BE2C (cell line): ENCODE measurements at regions not wholly inside any gene's neighbourhood (a gene's known extent, or its start where the extent isn't known, plus 50 kb on each side); places are given as distances from the start of the nearest gene placed in this dataset.
"Not testable (repeated sequence)": the region's sequence is repeated elsewhere in the genome, so short reads cannot be mapped to it uniquely, and the experiment has no call there.

Experiments
- DNase-seq: peaks from one replicate; pipeline ENCODE4 v3.0.0-alpha.2; 2020
- H3K27me3 ChIP-seq: fragments of 250-450 bp; sonication (Bioruptor Pico); 2 replicates; pipeline ENCODE4 v1.5.1; 2020; ENCODE audit warnings: mild to moderate bottlenecking
- H3K36me3 ChIP-seq: fragments of 250-450 bp; sonication (Bioruptor Pico); 2 replicates; pipeline ENCODE4 v1.5.1; 2020; ENCODE audit warnings: mild to moderate bottlenecking
- H3K4me1 ChIP-seq: fragments of 250-450 bp; sonication (Bioruptor Pico); 2 replicates; pipeline ENCODE4 v1.5.1; 2020
- H3K4me3 ChIP-seq: 2 replicates; pipeline ENCODE4 v1.5.1; 2011; ENCODE audit warnings: low read depth, low read length
- H3K9me3 ChIP-seq: fragments of 250-450 bp; sonication (Bioruptor Pico); 2 replicates; pipeline ENCODE4 v1.5.1; 2020
- TF ChIP-seq, protein P1 (sequence below): IDR thresholded peaks from 2 replicates; pipeline ENCODE4 v1.5.1; 2012; ENCODE audit warnings: mild to moderate bottlenecking, low read depth, low read length

DNA sequence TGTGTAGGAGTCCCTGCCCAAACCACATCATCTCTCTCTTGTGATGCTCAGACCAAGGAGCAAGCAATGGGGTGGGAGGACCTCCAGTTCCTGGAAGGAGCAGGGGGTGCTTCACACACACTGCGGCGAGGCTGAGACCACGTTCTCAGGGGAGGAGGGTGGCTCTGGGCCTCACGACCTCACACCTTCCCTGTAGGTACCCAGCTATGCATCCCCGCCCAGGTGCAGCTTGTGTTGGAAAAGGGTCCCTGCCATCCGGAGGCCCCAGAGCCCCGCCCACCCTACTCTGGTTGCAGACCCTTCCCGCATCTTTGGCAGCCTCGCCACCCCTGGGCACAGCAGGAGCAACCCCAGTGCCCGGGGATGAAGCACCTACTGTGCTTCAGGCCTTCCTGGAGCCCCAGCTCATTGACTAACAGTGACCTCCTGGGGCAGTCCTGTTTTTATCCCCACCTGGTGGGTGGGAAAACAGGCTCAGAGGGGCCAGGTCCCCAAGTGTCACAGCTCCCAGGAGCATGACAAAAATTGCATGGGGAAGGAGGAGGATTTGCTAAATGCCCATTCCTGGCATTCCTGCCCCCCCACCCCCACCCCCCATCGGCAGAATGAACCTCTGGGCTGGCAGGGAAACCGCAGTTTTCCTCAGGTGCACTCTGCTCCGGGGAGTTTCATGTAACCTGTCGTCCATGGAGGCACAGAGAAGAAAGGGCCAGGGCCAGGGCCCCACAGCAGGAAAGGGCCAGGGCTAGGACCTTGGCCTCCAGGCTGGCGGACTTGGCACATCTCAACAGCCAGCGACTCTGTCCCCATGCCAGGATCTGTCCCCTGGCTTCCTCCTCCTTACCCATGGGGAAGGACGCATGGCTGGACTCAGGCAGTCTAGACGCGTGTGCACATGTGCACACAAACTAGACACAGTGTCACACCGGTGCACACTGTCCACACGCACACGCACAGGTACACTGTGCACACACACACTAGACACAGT is 81.0 kb downstream of the IGLL1 start:
- Histone ChIP-seq H3K4me1 (no peaks in the 10 kb centered on the region; the same call in 1 of the 2 replicates), H3K27me3 (no peaks in the 10 kb centered on the region), H3K36me3 (no peaks in the 10 kb centered on the region), H3K9me3 (no peaks in the 10 kb centered on the region), H3K4me3 (no peak overlapping the region)
- no peak for DNase-seq
- TF ChIP-seq, protein P1, sequence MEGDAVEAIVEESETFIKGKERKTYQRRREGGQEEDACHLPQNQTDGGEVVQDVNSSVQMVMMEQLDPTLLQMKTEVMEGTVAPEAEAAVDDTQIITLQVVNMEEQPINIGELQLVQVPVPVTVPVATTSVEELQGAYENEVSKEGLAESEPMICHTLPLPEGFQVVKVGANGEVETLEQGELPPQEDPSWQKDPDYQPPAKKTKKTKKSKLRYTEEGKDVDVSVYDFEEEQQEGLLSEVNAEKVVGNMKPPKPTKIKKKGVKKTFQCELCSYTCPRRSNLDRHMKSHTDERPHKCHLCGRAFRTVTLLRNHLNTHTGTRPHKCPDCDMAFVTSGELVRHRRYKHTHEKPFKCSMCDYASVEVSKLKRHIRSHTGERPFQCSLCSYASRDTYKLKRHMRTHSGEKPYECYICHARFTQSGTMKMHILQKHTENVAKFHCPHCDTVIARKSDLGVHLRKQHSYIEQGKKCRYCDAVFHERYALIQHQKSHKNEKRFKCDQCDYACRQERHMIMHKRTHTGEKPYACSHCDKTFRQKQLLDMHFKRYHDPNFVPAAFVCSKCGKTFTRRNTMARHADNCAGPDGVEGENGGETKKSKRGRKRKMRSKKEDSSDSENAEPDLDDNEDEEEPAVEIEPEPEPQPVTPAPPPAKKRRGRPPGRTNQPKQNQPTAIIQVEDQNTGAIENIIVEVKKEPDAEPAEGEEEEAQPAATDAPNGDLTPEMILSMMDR, result no peak

DNA sequence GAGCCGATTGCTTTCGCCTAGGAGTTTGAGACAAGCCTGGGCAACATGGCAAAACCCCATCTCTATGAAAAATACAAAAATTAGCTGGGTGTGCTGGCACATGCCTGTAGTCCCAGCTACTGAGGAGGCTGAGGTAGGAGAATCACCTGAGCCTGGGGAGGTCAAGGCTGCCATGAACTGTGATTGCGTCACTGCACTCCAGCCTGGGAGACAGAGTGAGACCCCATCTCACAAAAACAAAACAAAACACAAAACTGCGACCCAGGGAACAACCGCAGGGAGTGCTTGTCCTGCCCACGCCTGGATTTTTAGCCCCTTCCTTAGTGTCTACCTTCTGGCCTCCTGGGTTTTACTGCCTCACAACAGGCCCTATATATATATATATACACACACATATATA is 82.2 kb downstream of the IGLL1 start:
- not testable (repeated sequence) for H3K4me3 ChIP-seq, H3K9me3 ChIP-seq, H3K4me1 ChIP-seq, H3K36me3 ChIP-seq, DNase-seq, H3K27me3 ChIP-seq

DNA sequence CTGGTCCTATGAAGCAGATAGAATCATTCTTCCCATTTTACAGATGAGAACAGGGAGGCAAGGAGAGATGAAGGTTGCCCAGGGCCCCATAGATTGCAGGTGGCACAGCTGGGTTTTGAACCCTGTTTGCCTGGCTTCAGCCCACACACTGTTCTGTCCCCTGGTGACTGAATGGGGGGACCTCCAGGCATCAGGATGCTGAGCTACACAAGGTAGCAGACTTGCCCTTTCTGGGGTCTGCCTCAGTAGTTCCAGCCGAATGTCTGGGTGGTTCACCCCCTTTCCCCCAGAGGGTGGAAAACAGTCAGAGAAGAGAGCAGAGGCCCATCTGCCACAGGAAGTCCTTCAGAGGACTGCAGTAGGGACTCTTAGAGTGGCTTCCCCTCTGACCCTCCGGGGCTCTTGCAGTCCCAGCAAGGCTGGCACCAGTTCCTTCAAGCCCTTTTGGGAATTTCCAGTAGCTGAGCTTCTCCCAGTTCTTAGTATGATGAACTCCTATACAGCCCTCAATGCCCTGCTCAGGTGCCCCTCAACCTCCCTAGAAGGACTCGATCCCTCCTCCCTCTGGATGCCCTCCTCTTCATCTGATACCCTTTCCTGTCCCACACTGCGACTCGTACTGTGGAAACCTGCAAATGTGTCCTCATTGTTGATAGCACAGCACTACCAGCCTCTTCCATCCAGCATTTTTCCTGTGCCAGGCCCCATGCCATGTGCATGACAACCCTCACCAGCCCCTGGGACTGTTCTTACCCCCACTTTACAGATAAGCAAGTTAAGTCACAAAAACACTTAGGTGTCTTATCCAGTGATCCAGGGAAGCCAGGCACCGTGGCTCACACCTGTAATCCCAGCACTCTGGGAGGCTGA is 82.8 kb downstream of the IGLL1 start:
- no peak for DNase-seq
- Histone ChIP-seq H3K4me3 (no peak overlapping the region), H3K4me1 (no peaks in the 10 kb centered on the region; the same call in 1 of the 2 replicates), H3K27me3 (no peaks in the 10 kb centered on the region), H3K9me3 (no peaks in the 10 kb centered on the region), H3K36me3 (no peaks in the 10 kb centered on the region)
- TF ChIP-seq, protein P1, result no peak

DNA sequence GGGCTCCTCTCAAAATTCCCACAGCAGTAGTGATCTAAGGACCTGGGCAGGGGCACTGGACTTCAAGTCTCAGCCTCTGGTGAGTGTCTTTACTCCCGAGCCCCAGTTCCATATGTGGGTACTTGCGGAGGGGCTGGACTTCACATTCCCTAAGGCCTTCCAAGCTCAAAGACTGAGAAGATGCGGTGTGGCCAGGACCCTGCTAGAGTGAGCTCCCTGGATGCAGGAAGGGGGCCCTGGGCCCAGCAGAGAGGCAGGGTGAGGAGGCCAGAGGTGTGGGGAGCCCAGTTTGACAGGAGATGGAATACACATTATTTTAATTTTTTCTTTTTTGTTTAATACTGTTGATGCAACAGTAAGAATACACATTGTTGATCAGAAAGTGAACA is 83.7 kb downstream of the IGLL1 start:
- no peaks in the 10 kb centered on the region for H3K27me3 ChIP-seq
- H3K4me3 ChIP-seq, result no peak overlapping the region
- TF ChIP-seq, protein P1, result no peak
- H3K36me3 ChIP-seq, result no peaks in the 10 kb centered on the region
- no peak for DNase-seq
- H3K9me3 ChIP-seq, result no peaks in the 10 kb centered on the region
- H3K4me1 ChIP-seq, result no peaks in the 10 kb centered on the region; the same call in 1 of the 2 replicates

DNA sequence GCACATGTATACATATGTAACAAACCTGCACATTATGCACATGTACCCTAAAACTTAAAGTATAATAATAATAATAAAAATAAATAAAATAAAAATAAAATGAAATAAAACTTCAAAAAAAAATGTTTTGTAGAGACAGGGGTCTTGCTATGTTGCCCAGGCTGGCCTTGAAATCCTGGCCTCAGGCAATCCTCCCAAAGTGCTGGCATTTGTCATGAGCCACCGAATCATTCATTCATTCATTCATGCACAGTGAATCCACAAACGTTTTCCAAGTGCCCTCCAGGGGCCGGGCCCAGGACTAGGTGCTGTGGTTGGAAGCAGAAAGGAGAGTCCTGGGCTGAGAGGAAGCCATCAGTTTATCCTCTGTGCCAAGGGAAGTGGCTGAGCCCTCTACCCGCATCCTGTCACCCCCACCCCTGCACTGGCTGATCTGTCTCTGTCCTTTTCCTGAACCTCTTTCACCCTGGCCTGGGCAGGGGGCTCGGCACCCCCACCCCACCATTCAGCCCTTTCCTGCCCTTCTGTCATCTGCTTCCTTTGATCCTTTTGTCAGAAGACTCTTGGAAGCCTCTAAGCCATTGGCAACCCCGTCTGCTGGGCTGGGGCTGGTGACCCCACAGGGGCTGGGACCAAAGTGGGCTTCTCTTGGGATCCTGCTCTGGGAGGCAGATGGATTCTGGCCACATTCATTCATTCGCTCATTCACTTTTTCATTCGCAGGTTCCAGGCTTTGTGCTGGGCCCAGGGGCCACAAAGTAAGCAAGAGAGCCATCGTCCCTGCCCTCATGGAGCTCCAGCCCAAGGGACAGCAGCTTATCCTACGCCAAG is 84.3 kb downstream of the IGLL1 start:
- TF ChIP-seq, protein P1, result no peak
- Histone ChIP-seq H3K4me3 (no peak overlapping the region), H3K9me3 (no peaks in the 10 kb centered on the region), H3K4me1 (no peaks in the 10 kb centered on the region; the same call in 1 of the 2 replicates), H3K27me3 (no peaks in the 10 kb centered on the region), H3K36me3 (no peaks in the 10 kb centered on the region)
- no peak for DNase-seq

DNA sequence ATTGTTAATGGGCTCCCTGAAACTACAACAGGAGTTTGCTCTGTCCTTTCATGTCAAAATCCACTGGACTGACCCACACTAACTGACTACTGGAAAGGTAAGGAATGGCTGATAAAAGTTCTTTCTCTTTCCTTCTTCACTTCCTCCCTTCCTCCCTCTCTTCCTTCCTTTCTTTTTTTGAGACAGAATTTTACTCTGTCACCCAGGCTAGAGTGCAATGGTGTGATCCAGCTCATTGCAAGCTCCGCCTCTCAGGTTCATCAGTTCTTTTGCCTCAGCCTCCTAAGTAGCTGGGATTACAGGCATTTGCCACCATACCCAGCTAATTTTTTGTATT is 85.2 kb downstream of the IGLL1 start:
- no peaks in the 10 kb centered on the region for H3K36me3 ChIP-seq
- H3K4me1 ChIP-seq, result no peaks in the 10 kb centered on the region
- TF ChIP-seq, protein P1, result no peak
- no peak for DNase-seq
- no peaks in the 10 kb centered on the region for H3K9me3 ChIP-seq
- H3K27me3 ChIP-seq, result no peaks in the 10 kb centered on the region
- no peak overlapping the region for H3K4me3 ChIP-seq
